Erythroblast (primary cell): ENCODE measurements at regions not wholly inside any gene's neighbourhood (a gene's known extent, or its start where the extent isn't known, plus 50 kb on each side); places are given as distances from the start of the nearest gene placed in this dataset.
"Not testable (repeated sequence)": the region's sequence is repeated elsewhere in the genome, so short reads cannot be mapped to it uniquely, and the experiment has no call there.

Experiments used
- DNase-seq, 2 experiments: peaks; one replicate each; lab custom pipeline; 2025; lab: John Stamatoyannopoulos, UW
- GATA1 ChIP-seq: IDR thresholded peaks from 2 replicates; pipeline ENCODE4 v1.6.1; 2011; ENCODE audit warnings: low read depth, mild to moderate bottlenecking, control low read depth, low read length, moderate library complexity
- POLR2A ChIP-seq: IDR thresholded peaks from 2 replicates; pipeline ENCODE4 v1.6.1; 2011; ENCODE audit warnings: mild to moderate bottlenecking, low read length

DNA sequence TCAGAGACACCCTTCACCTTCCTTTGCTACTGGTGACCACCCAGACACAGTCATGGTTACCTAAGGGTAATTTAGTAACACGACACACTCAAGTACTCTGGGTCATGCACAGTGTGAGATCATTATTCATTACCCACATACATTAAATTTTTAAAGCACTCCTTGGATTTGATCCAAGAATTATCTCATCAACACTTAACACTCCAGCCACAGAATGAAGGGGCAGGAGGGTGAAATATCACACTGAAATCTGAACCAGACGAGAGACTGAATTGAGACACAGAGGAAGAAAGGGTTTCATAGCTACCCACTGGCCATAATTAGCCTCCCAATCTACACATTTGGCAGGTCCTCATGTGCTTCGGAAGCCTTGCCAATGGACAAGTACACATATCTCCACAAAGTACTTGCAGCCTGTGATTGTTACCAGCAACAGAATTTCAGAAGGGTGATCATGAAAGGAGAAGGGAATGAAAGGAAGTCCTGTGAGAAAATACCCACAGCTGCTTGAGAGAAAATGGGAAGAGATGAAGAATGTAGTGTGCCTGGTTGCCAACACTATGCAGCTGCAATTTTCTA, 189.3 kb downstream of the POLR1F start:
- TF ChIP-seq POLR2A (no peak), GATA1 (no peak)
- no peak for DNase-seq

DNA sequence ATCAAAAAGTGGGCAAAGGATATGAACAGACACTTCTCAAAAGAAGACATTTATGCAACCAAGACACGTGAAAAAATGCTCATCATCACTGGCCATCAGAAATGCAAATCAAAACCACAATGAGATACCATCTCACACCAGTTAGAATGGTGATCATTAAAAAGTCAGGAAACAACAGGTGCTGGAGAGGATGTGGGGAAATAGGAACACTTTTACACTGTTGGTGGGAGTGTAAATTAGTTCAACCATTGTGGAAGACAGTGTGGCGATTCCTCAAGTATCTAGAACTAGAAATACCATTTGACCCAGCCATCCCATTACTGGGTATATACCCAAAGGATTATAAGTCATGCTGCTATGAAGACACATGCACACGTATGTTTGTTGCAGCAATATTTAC, 191.3 kb downstream of the POLR1F start:
- not testable (repeated sequence) for DNase-seq

GRCh38 chr7:19508821-19509220, 200.0 kb downstream of the POLR1F start:
- DNase-seq: no peak
- TF ChIP-seq POLR2A (no peak), GATA1 (no peak)

DNA sequence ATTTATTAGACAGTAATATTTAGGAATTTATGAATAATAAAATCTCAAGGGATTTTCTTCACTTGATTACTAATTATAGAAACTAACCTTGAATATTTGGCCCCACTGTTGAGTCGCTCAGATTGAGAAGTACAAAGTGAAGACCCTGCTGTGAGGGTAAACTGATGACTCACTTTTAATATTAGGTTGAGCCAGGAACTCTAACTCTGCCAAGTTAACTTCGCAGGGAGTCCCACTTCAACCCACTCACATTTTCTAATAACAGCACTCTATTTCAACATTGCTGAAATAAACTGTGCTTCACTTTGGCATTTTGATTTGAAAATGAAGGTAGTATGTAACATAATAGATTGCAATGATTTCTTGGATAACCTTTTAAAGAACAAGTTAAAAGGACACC, 200.7 kb downstream of the POLR1F start:
- DNase-seq: no peak
- no peak for TF ChIP-seq GATA1
- TF ChIP-seq POLR2A: no peak

DNA sequence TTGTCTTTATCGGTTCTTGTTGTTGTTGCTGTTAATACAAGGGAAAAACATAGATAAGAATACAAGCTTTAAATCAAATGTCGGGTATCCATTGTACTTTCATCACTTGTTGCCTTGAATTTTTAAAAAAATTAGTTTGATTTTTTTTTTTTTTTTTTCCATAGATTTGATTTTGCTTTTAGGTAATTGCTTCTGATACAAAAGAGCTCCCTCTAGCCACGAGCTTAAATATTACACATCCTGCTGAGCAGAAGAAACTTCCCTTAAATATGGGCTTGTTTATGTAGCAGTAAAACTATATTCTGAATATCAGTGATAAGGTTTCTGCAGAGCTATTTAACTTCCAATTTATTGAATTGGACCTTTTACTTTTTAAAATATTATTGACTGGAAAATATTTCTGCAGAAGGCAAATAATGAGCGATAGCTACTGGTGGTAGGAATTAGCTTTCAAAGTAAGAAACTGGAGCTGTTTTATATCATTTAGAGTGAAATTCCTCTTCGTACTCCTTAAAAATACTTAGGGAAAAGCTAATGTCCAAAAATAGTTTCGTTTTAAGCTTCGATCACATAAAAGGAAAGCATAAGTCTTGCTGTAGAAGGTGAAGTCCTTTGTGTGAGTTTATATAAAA, 216.9 kb downstream of the POLR1F start:
- TF ChIP-seq POLR2A (no peak), GATA1 (no peak)

GRCh38 chr7:19491371-19491770, 217.5 kb downstream of the POLR1F start:
- TF ChIP-seq GATA1: no peak
- no peak for TF ChIP-seq POLR2A
- DNase-seq: no peak

More for the DNA sequence above, 216.9 kb downstream of the POLR1F start:
- peak; percentile 11 to 28 for DNase-seq

DNA sequence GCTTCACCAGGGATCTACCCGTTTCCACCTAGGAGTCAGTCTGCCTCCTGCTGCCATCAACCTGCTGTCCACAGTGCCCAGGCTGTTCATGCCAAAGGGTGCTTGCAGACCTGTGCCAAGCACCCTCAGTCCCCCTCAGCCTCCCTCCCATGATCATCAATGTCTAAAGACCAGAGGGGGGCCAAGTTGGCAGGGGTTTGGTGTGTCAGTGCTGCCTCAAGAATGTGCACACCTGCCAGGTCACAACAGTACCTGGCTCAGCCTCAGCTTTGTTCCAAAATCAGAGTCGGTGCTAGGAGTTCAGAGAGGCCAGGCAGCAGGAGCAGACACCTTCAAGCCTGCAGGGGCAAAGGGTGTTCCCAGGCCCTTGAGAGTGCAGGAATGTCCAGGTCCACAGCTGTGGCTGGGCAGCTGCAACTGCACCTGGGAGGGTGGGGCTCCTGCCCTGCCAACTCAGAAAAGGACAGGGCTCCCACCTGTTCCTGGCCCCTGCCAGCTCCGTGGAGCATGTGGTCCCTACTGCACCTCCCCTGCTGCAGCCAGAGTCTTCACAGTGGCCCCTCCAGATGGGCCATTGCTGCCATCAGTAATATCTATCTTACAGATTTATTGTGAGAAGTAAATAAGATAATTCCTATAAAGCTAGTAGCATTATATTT, 219.5 kb downstream of the POLR1F start:
- TF ChIP-seq POLR2A (no peak), GATA1 (no peak)
- no peak for DNase-seq

GRCh38 chr7:19488056-19488455, 220.8 kb downstream of the POLR1F start:
- TF ChIP-seq POLR2A (no peak), GATA1 (no peak)

DNA sequence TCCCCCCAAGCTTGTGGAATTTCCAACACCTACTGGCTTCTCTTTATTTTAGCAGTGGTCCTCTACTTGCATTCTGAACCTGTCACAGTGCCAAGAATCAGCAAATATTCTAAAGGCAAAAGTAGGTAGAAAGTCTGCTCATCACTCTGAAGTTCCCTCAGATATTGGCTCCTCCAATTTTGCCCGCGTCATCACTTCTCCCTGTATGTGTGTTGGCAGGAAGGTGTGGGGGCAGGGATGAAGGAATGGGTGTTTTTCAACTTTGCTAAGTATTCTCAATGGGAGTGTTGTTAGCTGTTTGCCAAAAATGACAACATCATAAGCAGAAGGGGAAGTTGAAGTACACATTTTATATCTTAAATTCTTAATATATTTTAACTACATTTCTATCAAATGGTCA, 226.2 kb downstream of the POLR1F start:
- TF ChIP-seq POLR2A (no peak), GATA1 (no peak)
- DNase-seq: no peak

More at GRCh38 chr7:19488056-19488455, 220.8 kb downstream of the POLR1F start:
- DNase-seq: no peak

GRCh38 chr7:19480383-19480782, 228.5 kb downstream of the POLR1F start:
- TF ChIP-seq GATA1: no peak
- TF ChIP-seq POLR2A: no peak
- DNase-seq: no peak

- no peak for DNase-seq
- TF ChIP-seq GATA1: no peak
- TF ChIP-seq POLR2A: no peak
Measured at GRCh38 chr7:19470031-19470430, 238.8 kb downstream of the POLR1F start.

DNA sequence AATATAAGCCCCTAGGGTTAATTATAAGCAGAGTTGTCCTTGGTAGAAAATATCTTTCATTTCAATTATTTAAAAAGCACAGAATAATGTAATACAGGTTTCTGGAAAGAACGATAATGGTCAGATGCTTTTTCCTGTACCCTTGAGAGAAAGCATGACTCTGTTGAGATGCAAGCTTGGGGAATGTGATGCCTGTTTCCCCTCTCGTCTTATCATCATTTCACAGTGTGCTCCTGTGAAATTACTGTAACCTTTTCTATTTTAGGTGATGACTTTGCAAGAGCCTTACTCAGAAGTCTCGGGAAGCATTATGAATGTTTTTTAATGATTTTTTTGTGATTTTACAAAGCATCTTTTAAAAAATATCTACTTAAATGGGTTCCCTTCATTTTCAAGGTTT, 243.0 kb downstream of the POLR1F start:
- TF ChIP-seq POLR2A (no peak), GATA1 (no peak)
- no peak for DNase-seq

- TF ChIP-seq POLR2A (no peak), GATA1 (no peak)
- no peak for DNase-seq
Measured at GRCh38 chr7:19464751-19465150, 244.1 kb downstream of the POLR1F start.

- TF ChIP-seq POLR2A (no peak), GATA1 (no peak)
- DNase-seq: no peak
Measured at GRCh38 chr7:19464241-19464640, 244.6 kb downstream of the POLR1F start.
